Astrocyte (in vitro differentiated cells and primary cell): ENCODE measurements at regions not wholly inside any gene's neighbourhood (a gene's known extent, or its start where the extent isn't known, plus 50 kb on each side); places are given as distances from the start of the nearest gene placed in this dataset.

Experiments used
- DNase-seq: peaks from one replicate; pipeline ENCODE4 v3.0.0-alpha.2; 2010; ENCODE audit warnings: low read depth
- FAIRE-seq: peaks from 2 replicates; lab custom pipeline; 2011; peaks lifted over from hg19 to GRCh38; lab: Jason Lieb, UNC
- H2AFZ ChIP-seq: 2 replicates; pipeline ENCODE4 v1.6.0; 2012; ENCODE audit warnings: low read depth, low read length, inconsistent platforms
- H3K27ac ChIP-seq: 2 replicates; pipeline ENCODE4 v1.5.1; 2011; ENCODE audit warnings: low read depth, low read length, inconsistent platforms
- H3K27me3 ChIP-seq: 2 replicates; pipeline ENCODE4 v1.6.0; 2011; ENCODE audit warnings: low read length, inconsistent platforms; ENCODE audit not compliant: insufficient read depth
- H3K36me3 ChIP-seq: 2 replicates; pipeline ENCODE4 v1.5.1; 2011; ENCODE audit warnings: low read length, inconsistent platforms; ENCODE audit not compliant: insufficient read depth
- H3K4me1 ChIP-seq: 2 replicates; pipeline ENCODE4 v1.5.1; 2011; ENCODE audit warnings: low read length, inconsistent platforms; ENCODE audit not compliant: insufficient read depth
- H3K4me2 ChIP-seq: 2 replicates; pipeline ENCODE4 v1.6.0; 2012; ENCODE audit warnings: low read length, inconsistent platforms
- H3K4me3 ChIP-seq: 2 replicates; pipeline ENCODE4 v1.5.1; 2011; ENCODE audit warnings: low read depth, mild to moderate bottlenecking, low read length, inconsistent platforms; ENCODE audit not compliant: insufficient read depth
- H3K79me2 ChIP-seq: 2 replicates; pipeline ENCODE4 v1.6.0; 2012; ENCODE audit warnings: mild to moderate bottlenecking, low read length, inconsistent platforms; ENCODE audit not compliant: insufficient read depth
- H3K9ac ChIP-seq: 2 replicates; pipeline ENCODE4 v1.6.0; 2012; ENCODE audit warnings: mild to moderate bottlenecking, low read length, inconsistent platforms
- H3K9me3 ChIP-seq: 2 replicates; pipeline ENCODE4 v1.5.1; 2012; ENCODE audit warnings: low read depth, mild to moderate bottlenecking, low read length, inconsistent platforms; ENCODE audit not compliant: insufficient read depth
- H4K20me1 ChIP-seq: 2 replicates; pipeline ENCODE4 v1.6.0; 2012; ENCODE audit warnings: low read length, inconsistent platforms; ENCODE audit not compliant: insufficient read depth
- H3K27ac Mint-ChIP-seq: one replicate; pipeline ENCODE4 v1.8.0; 2021; ENCODE audit warnings: mild to moderate bottlenecking, mixed read lengths; ENCODE audit not compliant: unreplicated experiment
- H3K27me3 Mint-ChIP-seq: one replicate; pipeline ENCODE4 v1.8.0; 2021; ENCODE audit warnings: low read depth, mixed read lengths; ENCODE audit not compliant: unreplicated experiment
- H3K36me3 Mint-ChIP-seq: one replicate; pipeline ENCODE4 v1.8.0; 2021; ENCODE audit warnings: low read depth, mixed read lengths; ENCODE audit not compliant: unreplicated experiment
- H3K4me1 Mint-ChIP-seq: one replicate; pipeline ENCODE4 v1.8.0; 2021; ENCODE audit warnings: low read depth, mixed read lengths; ENCODE audit not compliant: unreplicated experiment
- H3K4me3 Mint-ChIP-seq: one replicate; pipeline ENCODE4 v1.8.0; 2021; ENCODE audit warnings: mild to moderate bottlenecking, moderate library complexity, mixed read lengths; ENCODE audit not compliant: unreplicated experiment
- H3K9me3 Mint-ChIP-seq: one replicate; pipeline ENCODE4 v1.8.0; 2021; ENCODE audit warnings: mild to moderate bottlenecking, mixed read lengths; ENCODE audit not compliant: unreplicated experiment
- EZH2 ChIP-seq: IDR thresholded peaks from 2 replicates; pipeline ENCODE4 v1.6.1; 2012; ENCODE audit warnings: mild to moderate bottlenecking, low read length, inconsistent platforms; ENCODE audit not compliant: insufficient read depth
- TF ChIP-seq, protein P1 (sequence below): IDR thresholded peaks from 2 replicates; pipeline ENCODE4 v1.5.1; 2011; ENCODE audit warnings: low read depth, mild to moderate bottlenecking, inconsistent platforms, low read length, moderate library complexity; ENCODE audit not compliant: insufficient read depth

DNA sequence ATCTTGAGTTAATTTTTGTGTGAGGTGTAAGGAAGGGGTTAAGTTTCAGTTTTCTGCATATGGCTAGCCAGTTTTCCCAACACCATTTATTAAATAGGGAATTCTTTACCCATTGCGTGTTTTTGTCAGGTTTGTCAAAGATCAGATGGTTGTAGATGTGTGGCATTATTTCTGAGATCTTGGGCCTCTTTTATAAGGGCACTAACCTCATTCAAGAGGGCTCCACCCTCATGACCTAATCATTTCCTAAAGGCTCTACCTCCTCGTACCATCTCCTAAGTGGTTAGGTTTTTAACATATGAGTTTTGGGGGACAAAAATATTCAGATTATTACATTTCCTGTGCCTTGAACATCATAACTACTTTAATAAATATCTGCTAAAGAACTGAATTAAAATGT lies 510.9 kb downstream of the UTRN start:
- Mint-ChIP-seq H3K36me3 (peaks cover 2% of the 10 kb centered on the region), H3K9me3 (no peaks in the 10 kb centered on the region), H3K27me3 (no peaks in the 10 kb centered on the region), H3K4me3 (no peak overlapping the region), H3K27ac (no peak overlapping the region), H3K4me1 (no peaks in the 10 kb centered on the region)
- Histone ChIP-seq H3K36me3 (no peaks in the 10 kb centered on the region), H4K20me1 (no peaks in the 10 kb centered on the region), H3K27ac (no peak overlapping the region), H3K27me3 (no peaks in the 10 kb centered on the region), H3K9me3 (no peaks in the 10 kb centered on the region), H3K4me3 (no peak overlapping the region), H3K9ac (no peak overlapping the region), H3K79me2 (no peaks in the 10 kb centered on the region), H3K4me2 (no peak overlapping the region), H2AFZ (no peak overlapping the region), H3K4me1 (peaks cover 8% of the 10 kb centered on the region)
- TF ChIP-seq, protein P1, sequence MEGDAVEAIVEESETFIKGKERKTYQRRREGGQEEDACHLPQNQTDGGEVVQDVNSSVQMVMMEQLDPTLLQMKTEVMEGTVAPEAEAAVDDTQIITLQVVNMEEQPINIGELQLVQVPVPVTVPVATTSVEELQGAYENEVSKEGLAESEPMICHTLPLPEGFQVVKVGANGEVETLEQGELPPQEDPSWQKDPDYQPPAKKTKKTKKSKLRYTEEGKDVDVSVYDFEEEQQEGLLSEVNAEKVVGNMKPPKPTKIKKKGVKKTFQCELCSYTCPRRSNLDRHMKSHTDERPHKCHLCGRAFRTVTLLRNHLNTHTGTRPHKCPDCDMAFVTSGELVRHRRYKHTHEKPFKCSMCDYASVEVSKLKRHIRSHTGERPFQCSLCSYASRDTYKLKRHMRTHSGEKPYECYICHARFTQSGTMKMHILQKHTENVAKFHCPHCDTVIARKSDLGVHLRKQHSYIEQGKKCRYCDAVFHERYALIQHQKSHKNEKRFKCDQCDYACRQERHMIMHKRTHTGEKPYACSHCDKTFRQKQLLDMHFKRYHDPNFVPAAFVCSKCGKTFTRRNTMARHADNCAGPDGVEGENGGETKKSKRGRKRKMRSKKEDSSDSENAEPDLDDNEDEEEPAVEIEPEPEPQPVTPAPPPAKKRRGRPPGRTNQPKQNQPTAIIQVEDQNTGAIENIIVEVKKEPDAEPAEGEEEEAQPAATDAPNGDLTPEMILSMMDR: no peak
- no peak for TF ChIP-seq EZH2
- FAIRE-seq (no peak), DNase-seq (no peak)

DNA sequence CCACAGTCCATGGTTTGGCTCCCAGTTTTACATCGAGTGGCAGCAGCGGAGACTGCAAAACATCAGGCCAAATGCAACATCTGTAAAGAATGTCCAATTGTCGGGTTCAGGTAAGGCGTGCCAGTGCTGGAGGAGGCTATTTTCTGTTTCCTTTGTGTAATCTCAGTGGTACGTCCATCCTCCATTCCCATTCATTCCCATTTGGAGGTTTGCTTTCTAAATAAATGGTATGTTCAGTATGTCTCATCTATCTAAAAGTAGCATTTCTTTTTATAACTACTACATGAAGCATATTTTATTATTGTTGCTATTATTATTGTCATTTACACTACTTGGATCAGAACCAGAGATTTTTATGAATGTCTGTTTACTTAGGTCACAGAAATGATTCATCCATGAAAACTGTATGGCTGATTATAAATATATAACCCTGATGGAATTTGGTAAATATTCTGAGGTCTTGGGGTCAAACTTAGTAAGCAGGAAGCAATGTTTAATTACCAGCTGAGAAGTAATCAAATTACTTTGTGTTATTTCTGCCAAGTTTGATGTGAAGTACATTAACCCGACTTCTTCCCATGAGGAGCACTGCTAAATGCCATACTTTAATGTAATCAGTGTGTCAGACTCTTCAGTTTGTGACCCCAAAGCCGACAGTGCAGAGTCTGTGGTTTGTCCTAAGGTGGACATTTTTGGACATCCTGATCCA lies 512.9 kb downstream of the UTRN start:
- Mint-ChIP-seq H3K27ac (no peak overlapping the region), H3K36me3 (peaks cover 2% of the 10 kb centered on the region), H3K4me1 (no peaks in the 10 kb centered on the region), H3K9me3 (no peaks in the 10 kb centered on the region), H3K4me3 (no peak overlapping the region), H3K27me3 (no peaks in the 10 kb centered on the region)
- H3K9me3 ChIP-seq: no peaks in the 10 kb centered on the region
- no peaks in the 10 kb centered on the region for H3K79me2 ChIP-seq
- H3K9ac ChIP-seq: no peak overlapping the region
- H2AFZ ChIP-seq: no peak overlapping the region
- peaks cover 8% of the 10 kb centered on the region for H3K4me1 ChIP-seq
- peak overlapping the region; percentile 39 for H3K4me2 ChIP-seq
- DNase-seq (peak; percentile 77), FAIRE-seq (no peak)
- H3K27me3 ChIP-seq: no peaks in the 10 kb centered on the region
- peak overlapping the region; percentile 44 for H3K27ac ChIP-seq
- H4K20me1 ChIP-seq: no peaks in the 10 kb centered on the region
- TF ChIP-seq, protein P1: no peak
- TF ChIP-seq EZH2: no peak
- no peaks in the 10 kb centered on the region for H3K36me3 ChIP-seq
- no peak overlapping the region for H3K4me3 ChIP-seq

DNA sequence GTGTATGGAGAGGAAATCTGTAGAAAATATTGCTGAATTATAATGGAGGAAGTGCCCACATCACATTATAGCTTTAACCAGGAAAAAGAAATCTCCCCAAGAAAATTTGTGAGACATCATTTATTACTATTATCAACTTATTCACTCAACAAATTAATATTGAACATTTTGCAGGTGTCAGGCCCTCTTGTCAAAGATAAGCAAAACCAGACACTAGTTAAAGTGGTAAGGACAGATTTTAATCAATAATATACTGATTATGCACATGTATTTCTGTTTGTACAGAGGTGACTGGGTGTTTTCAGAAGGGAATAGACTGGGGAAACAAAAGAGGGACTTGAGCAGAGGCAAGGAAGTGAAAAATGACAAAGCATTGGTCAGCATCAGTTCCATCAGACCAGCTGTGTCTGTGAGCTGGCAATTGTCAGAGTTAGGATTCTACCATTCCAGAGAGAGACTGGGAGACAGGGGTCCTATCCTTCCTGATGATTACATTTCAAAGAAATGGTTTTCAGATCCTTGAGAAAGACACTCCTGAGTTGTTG lies 519.2 kb downstream of the UTRN start:
- Histone ChIP-seq H3K9ac (no peak overlapping the region), H3K9me3 (no peaks in the 10 kb centered on the region), H3K36me3 (no peaks in the 10 kb centered on the region), H3K79me2 (no peaks in the 10 kb centered on the region), H3K4me2 (no peak overlapping the region), H3K27me3 (no peaks in the 10 kb centered on the region), H3K27ac (no peak overlapping the region), H3K4me1 (peaks cover 3% of the 10 kb centered on the region), H3K4me3 (no peak overlapping the region), H2AFZ (no peak overlapping the region), H4K20me1 (no peaks in the 10 kb centered on the region)
- FAIRE-seq: no peak
- no peaks in the 10 kb centered on the region for H3K9me3 Mint-ChIP-seq
- H3K27ac Mint-ChIP-seq: no peak overlapping the region
- peaks cover 4% of the 10 kb centered on the region for H3K36me3 Mint-ChIP-seq
- H3K4me3 Mint-ChIP-seq: no peak overlapping the region
- TF ChIP-seq EZH2: no peak
- TF ChIP-seq, protein P1: no peak
- DNase-seq: no peak
- peaks cover 3% of the 10 kb centered on the region for H3K4me1 Mint-ChIP-seq
- no peaks in the 10 kb centered on the region for H3K27me3 Mint-ChIP-seq
